SKM-1 treated with dmso at 0.1 percent for 144 hours (cell line): ENCODE measurements at regions not wholly inside any gene's neighbourhood (a gene's known extent, or its start where the extent isn't known, plus 50 kb on each side); places are given as distances from the start of the nearest gene placed in this dataset.
"Not testable (repeated sequence)": the region's sequence is repeated elsewhere in the genome, so short reads cannot be mapped to it uniquely, and the experiment has no call there.

Experiments
- DNase-seq: peaks from one replicate; lab custom pipeline; 2025; ENCODE audit not compliant: unreplicated experiment; lab: John Stamatoyannopoulos, UW

DNA sequence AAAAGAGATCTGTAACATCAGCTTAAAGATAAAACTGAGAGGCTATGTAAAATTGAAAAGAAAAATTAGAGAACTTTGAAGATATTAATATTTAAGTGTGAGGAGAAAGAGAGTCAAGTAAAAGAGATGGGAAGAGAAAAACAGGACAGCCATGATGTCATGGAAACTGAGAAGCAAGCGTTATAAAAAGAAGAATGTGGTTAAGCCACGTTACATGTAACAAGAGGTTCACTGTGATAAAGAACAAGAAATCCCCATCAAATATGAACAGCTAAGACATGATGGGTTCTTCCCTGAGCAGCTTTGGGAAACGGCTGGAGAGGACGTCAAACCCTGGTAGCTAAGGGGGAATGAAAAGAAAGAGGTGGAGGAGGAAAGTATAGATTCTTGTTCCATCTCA, 1269.3 kb upstream of the TENM3 start:
- no peak for DNase-seq

DNA sequence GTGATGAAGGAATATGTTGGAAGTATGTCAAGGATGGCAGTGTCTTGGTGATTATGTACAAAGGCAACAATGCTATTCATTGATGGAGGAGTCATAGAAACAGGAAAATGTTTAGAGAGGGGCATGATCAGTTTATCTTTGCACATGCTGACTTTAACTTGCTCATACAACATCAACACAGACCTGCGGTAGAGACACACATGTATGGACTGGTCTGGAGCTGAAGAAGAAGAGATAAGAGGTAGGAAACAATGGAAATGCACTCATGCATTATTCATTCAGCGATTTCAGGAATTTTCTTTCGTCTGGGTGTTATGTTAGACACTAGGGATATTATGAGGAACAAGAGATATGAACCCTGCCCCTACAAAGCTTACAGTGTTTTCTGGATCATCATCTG, 1252.3 kb upstream of the TENM3 start:
- DNase-seq, result no peak

DNA sequence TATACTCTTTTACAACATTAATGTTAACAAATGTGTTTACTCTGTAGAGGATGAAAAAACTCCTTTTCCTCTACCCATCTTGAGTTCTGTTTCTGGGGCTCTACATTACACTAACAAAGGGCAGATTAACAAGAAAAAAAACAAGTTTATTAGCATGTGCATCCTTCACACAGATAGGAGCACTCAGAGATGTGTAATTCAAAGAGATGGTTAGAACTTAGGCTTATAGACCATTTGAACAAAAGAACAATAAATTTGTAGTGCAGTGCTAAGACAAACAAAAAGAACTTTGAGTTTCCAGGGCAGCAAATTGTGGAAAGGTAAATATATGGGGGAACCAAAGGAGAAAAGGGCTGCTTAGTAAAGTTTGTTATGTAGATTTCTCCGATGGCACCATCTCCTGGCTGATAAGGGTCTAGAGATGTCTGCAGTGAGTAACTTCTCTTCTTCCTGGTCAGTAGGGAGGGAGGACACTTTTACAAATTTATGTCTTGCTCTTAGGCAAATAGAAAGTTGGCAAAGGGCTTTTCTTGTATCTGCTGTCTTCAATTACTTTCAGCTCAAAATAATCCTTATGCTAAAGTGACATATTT, 1249.9 kb upstream of the TENM3 start:
- no peak for DNase-seq

DNA sequence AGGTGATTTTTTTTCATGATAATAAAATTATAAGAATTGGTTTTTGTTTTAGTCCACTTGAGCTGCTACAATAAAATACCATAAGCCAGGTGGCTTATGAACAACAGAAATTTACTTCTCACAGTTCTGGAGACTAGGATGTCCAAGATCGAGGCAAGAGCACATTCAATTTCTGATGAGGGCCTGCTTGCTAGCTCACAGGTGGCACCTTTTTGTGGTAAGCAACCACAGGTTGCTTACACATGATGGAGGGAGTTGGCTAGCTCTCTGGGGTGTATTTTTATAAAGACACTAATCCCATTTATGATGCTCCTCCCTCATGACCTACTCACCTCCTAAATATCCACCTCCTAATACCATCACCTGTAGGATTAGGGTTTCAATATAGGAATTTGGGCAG, 1248.5 kb upstream of the TENM3 start:
- DNase-seq, result no peak

DNA sequence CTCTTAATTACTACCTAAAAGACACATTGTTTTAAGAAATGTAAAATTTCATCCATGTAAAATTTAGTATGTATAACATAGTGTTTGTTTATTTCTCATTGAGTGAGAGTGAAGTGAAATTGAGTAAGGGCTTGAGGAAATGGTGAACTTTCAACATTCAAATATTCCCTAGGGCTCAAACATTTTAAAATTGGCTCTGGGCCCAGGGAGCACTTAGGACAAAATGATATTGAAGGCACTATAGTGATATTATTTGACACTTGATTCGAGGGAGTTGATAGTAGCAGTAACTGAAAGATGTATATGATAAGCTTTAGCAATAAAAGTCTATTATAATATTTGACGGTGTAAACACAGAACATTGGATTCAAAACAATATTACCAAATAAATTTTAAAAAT, 1244.0 kb upstream of the TENM3 start:
- DNase-seq, result no peak

DNA sequence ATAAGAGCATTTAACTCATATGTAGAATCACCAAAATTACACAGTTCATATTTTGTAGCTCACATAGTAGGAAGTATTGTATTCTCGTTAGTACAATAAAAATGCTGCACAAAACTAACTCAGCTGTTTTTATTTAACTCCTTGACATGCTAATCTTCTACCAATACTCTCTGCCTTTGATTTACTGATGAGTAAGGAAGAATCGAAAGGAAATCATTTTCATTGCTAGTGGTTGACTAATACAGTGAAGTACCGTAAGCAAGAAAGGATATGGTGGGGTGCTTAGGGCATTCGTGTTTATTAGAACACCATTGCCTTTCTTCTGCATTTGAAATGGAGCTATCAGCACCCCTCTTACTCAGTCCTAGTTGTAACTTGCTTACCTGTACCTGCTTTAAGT, 1239.1 kb upstream of the TENM3 start:
- no peak for DNase-seq

DNA sequence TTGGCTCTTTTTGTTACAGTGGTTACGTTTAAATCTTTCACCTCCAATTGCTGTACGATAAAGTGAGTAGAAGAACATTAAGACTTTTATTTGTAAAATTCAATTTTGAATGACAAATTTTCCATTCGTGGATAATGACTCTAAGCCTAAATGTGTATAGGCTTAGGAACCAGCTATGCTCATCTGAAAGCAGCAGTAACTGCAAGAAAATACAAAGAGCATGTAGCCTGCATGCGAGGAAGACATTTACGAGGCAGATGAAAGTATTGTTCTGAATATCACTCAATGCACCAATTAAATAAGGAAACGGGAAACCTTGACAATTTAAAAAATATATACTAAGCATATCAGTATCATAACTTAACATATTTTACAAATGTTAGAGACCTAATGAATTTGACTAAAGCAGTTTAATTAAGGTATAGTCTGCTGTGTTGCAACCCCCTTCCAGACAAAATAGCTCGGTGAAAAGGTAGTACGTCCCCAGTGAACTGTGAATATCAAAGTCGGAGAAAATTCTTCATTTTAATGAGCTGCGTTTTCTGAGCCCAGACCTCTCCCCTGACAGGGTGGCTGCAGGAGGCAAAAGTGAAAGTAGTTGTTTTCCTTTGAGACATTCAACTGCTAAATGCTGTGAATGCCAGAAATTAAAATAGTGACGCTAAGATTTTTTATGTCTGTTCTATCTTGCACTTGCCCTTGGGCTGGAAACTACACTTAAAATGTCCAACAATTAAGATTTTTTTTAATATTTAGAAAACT, 1236.5 kb upstream of the TENM3 start:
- DNase-seq, result no peak

DNA sequence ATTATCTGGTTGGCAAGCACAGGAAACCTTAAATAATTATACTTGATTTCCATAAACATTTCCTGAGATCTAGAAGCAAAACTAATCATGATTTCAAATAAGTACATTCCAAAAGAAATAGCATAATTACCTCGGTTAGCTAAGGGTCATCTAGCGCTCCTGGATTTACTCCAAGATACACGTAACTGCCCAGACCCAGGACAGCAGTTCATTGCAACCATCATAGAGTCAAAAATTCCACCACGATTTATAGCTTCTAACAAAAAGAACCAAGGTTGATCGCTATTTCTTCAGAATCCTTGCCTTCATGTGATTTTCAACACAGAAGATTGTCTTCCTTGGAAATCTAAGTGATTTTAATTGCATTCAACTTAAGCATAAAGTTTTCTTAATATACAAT, 1235.5 kb upstream of the TENM3 start:
- no peak for DNase-seq

DNA sequence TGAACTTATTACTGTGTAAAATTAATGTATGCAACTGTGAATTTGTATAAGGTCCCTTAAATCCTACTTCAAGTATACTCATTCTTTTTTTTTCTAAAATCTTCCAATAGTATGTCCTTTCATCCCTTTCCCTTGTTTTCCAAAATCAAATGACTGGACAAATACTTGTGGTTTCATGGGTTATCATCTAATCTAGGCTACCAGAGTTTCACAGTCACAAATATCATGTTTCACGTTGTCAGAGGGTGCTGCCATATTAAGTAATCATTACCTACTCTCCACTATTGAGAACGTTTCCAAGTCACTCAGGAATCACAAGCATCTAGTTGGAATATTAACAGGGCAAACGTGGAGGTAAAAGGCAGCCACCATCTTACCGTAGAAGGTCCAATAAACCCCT, 1235.0 kb upstream of the TENM3 start:
- DNase-seq, result no peak

DNA sequence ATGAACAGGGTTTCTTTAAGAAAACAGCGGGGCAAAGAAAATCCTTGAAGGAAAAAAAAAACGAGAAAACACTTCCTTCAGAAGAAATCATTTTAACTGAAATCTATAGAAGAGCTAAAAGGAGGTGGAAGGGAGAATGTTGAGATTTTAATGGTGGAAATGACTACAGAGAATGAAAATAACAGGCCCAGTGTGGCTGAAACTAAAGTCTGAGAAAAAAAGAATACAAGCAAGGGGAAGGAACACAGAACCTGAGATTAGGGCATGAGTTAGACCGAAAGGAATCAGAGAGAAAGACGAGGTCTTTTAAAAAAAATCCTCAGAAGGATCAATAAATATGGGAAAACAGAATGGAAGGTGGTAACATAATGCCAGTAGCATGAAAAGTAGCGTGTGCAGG, 1230.0 kb upstream of the TENM3 start:
- DNase-seq, result no peak

DNA sequence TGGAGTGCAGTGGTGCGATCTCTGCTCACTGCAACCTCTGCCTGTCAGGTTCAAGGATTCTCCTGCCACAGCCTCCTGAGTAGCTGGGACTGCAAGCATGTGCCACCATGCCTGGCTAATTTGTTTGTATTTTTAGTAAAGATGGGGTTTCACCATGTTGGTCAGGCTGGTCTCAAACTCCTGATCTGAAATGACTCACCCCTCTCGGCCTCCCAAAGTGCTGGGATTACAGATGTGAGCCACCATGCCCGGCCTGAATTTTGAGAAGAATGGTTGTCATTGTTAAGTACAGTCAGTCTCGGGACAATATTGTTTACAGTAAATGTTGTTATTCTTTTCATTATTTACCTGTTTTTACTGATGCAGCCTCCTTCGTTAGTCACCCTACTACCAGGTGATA, 1226.2 kb upstream of the TENM3 start:
- no peak for DNase-seq

DNA sequence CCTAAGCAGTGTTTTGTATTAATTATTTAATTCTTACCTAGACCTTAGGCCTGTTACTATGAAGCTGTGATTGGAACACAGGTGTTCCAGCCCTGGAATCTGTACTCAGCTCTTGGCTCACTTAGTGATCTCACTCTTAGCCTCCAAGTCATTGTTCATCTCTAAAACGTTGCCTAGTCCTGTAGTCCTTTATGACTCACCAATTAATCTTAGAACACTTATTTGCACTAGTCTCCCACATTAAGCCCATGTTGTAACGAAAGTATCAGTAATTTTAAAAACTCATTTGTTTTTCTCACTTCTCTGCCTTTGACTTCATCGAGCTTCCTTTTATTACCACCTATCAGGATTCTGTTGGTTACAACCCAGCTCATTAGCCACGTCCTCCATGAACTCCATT, 1224.7 kb upstream of the TENM3 start:
- no peak for DNase-seq

DNA sequence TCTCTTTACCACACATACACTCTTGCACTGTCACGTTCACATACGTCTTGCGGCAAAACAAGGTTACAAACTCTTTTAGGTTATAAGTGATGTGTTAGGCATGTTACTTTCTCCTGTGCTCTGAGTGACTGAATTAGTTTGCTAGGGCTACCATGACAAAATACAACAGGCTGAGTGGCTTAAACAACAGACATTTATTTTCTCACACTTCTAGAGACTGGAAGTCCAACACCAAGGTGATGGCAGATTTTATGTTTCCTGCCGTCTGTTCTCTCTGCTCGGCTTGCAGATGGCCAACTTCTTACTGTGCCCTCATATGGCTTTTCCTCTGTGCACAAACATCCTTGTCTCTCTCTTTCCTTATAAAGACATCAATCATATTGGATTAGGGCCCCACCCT, 1224.3 kb upstream of the TENM3 start:
- no peak for DNase-seq

DNA sequence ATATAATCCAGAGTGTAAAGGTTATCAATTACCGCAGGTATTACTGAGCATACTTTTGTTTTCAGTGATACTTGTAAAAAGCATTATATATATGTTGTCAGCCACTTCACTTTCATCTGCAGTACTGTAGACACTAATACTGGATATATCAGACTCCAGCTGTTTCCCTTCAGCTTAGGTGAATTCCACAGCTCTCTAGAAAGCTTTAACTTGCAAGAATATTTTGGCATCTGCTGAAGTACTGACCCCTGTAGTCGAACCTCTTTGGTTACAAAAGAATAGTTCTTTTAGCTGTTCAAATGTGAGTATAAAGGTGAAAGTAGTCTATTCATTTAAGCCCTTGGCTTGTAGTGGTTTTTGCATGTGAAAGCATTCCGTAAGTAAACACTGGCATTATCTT, 1222.7 kb upstream of the TENM3 start:
- DNase-seq, result no peak

DNA sequence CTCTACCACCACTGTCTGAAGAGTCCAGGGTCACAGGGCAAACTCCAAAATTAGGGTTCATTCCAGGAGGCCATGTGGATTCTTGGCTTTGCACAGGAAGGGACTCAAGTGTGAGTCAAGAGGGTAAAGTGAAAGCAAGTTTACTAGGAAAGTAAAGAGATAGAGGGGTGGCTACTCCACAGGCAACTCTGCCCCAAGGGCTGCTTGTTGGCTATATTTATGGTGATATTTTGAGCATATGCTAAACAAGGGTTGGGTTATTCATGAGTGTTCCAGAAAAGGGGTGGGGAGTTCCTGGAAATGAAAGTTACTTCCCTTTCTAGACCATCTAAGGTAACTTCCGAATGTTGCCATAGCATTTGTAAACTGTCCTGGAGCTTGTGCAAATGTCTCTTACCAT, 1222.0 kb upstream of the TENM3 start:
- no peak for DNase-seq

DNA sequence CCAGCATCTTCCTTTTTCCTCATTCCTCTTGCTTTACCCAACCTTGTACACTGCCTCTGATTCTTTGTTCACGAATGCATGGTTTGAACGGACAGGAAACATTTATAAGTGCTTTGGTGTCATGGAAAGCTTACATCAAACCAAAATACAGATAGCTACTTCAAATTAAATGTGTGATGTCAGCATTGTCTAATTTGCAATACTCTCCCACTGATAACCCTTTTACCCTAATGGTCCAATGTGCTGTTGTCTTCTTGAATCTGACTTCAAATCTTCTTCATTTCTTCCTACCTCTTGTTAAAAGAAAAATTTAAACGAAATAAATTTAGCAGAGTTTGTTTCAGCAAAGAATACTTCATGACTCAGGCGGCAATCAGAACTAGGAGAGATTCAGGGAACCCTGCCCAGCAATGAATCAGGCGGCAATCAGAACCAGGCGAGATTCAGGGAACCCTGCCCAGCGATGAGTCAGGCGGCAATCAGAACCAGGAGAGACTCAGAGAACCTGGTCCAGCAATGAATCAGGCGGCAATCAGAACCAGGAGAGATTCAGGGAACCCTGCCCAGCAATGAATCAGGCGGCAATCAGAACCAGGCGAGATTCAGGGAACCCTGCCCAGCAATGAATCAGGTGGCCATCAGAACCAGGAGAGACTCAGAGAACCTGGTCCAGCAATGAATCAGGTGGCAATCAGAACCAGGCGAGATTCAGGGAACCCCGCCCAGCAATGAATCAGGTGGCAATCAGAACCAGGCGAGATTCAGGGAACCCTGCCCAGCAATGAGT, 1212.9 kb upstream of the TENM3 start:
- DNase-seq, result not testable (repeated sequence)

DNA sequence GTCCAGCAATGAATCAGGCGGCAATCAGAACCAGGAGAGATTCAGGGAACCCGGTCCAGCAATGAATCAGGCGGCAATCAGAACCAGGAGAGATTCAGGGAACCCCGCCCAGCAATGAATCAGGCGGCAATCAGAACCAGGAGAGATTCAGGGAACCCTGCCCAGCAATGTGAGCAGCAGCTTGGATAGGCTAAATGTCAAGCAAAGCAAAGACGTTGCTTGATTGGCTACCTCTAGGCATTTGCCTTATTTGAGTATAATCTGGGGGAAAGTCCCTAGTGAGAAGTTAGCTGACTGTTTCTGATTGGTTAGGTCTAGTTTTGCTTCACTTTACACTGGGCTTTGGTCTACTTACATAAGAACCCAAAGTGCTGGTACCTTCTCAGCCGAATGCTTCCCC, 1212.2 kb upstream of the TENM3 start:
- no peak for DNase-seq

DNA sequence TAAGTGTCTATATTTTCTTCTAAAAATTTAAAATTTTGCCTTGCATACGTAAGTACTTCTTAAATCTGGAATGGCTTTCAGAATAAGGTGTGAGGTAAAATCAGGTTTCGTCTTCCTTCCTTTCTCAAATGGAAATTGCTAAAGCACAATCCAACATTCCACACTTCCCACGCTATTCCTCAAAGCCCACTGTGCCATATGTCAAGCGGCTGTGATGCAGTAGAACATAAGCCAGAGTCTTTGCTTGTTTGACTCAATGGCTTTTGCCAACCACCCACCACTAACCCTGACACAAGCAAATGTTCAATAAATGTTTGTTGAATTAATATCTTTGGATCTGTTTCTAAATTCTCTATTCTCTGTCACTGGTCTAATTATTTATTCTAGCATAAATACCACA, 1199.7 kb upstream of the TENM3 start:
- no peak for DNase-seq

DNA sequence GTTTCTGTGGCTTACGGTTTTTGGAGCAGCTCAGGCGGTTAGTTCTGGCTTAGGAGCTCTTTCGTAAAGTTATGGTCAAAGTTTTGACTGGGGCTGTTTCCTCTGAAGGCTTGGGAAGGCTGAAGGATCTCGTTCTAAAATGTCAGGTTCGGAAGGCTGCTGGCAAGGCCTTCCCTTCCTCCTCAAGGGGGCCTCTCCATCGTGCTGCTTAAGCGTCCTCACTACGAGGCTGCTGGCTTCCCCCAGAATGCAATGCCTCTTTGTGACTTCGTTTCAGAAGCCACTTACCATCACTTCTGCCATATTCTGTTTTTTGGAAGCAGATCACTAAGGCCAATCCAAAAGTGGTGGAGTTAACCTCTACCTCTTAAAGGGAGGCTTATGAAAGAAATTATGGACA, 1196.4 kb upstream of the TENM3 start:
- DNase-seq, result no peak

DNA sequence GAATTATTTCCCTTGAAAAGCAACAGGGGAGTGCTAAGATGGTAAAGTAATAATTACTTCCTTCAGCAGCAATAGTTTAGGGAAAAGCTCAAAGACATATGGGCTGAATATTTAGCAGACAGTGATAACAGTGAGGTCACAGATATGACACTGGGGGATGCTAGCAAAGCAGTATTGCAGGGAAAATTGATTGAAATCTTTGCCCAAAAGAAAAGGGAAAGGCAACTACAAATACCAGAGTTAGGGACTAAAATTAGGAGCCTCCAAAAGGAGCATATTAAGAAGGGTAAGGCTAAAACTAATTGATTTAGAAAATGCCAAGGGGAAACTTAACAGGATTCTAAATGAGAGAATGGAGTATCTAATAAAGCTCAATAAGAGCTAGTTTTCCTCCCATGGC, 1191.3 kb upstream of the TENM3 start:
- no peak for DNase-seq

DNA sequence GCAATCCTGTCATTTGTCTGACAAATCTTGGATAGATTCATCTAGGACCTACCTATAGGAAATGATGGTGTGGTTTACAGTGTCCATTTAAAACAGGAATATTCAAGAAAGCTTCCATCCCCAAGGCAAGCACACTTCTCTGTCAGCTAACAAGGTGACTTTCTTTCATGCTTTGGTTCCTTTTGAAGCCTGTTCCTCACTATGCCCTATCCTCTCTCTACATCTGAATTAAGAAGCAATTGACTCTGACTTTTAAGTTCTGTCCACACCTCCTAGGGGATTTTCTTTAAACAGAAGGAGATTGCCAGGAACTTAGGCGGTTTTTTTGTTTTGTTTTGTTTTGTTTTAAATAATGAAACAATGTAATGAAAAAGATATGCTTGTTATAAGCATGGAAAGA, 1181.4 kb upstream of the TENM3 start:
- DNase-seq, result no peak

DNA sequence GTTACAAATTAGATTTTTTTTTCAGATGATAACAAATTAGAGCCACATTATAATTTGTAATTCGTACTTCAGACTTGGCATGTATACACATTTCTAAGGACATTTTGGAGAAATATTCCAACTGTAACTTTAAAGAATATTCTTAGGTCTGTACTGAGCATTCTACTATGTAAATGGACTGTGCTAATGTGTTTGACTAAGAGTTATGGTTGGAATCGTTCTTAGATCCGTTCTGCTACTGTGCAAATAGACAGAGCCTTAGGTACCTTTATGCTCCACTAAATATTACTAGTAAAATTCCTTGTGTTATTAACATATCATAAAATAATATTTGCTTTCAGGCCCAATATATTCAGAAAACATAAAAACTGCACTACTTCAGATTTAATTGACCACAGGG, 1180.0 kb upstream of the TENM3 start:
- no peak for DNase-seq
